ENCODE measurements at regions not wholly inside any gene's neighbourhood (a gene's known extent, or its start where the extent isn't known, plus 50 kb on each side); places are given as distances from the start of the nearest gene placed in this dataset.

- no peak for TF ChIP-seq ETS1 (IDR thresholded peaks at IDR 0.05)
- no peak for TF ChIP-seq POLR2AphosphoS5 (IDR thresholded peaks at IDR 0.05; ENCODE audit: low read depth)
- no peak for TF ChIP-seq CTCF (conservative IDR thresholded peaks at IDR 0.05; ENCODE audit: low read depth in 2 of 2)
- TF ChIP-seq REST (IDR thresholded peaks at IDR 0.05; ENCODE audit: unreplicated experiment): no peak
Measured at GRCh38 chr19:30924670-30925069, 424.6 kb downstream of the TSHZ3 start.
